Neural cell (in vitro differentiated cells): ENCODE measurements at regions not wholly inside any gene's neighbourhood (a gene's known extent, or its start where the extent isn't known, plus 50 kb on each side); places are given as distances from the start of the nearest gene placed in this dataset.

ENCODE experiments used
- H2AFZ ChIP-seq: fragments of 200-600, 300-800 bp; sonication (generic), shearing (Covaris generic); 2 replicates; pipeline ENCODE4 v1.6.0; 2014; ENCODE audit warnings: low read depth, mild to moderate bottlenecking, antibody characterized with exemption, low read length, moderate library complexity
- H3F3A ChIP-seq: fragments of 200-600 bp; shearing (Covaris generic); 2 replicates; pipeline ENCODE4 v1.6.1; 2016; ENCODE audit warnings: mild to moderate bottlenecking, moderate library complexity, mixed read lengths, antibody characterized with exemption, low read length; ENCODE audit not compliant: insufficient read depth, poor library complexity, severe bottlenecking
- H3K27ac ChIP-seq: fragments of 200-600, 300-800 bp; sonication (generic), shearing (Covaris generic); 2 replicates; pipeline ENCODE4 v1.5.1; 2014; ENCODE audit warnings: mild to moderate bottlenecking, low read length, moderate library complexity
- H3K27me3 ChIP-seq: fragments of 300-800, 200-600 bp; sonication (generic), shearing (Covaris generic); 2 replicates; pipeline ENCODE4 v1.6.0; 2014; ENCODE audit warnings: mild to moderate bottlenecking, low read depth, low read length, moderate library complexity; ENCODE audit not compliant: insufficient read depth
- H3K36me3 ChIP-seq: fragments of 300-800, 200-600 bp; sonication (generic), shearing (Covaris generic); 2 replicates; pipeline ENCODE4 v1.5.1; 2014; ENCODE audit warnings: mild to moderate bottlenecking, antibody characterized with exemption, low read length, moderate library complexity; ENCODE audit not compliant: insufficient read depth
- H3K4me2 ChIP-seq: fragments of 300-800, 200-600 bp; sonication (generic), shearing (Covaris generic); 2 replicates; pipeline ENCODE4 v1.6.0; 2014; ENCODE audit warnings: mild to moderate bottlenecking, low read length
- H3K4me3 ChIP-seq: fragments of 300-800, 200-600 bp; sonication (generic), shearing (Covaris generic); 2 replicates; pipeline ENCODE4 v1.5.1; 2014; ENCODE audit warnings: mild to moderate bottlenecking, low read length, moderate library complexity
- H3K79me2 ChIP-seq: fragments of 200-600 bp; shearing (Covaris generic); replicated peaks from 2 replicates; pipeline ENCODE4 v1.6.0; 2014; ENCODE audit warnings: mild to moderate bottlenecking, low read length, moderate library complexity; ENCODE audit not compliant: insufficient read depth
- H3K9ac ChIP-seq: fragments of 300-800, 200-600 bp; sonication (generic), shearing (Covaris generic); 2 replicates; pipeline ENCODE4 v1.6.1; 2016; ENCODE audit warnings: mild to moderate bottlenecking, low read length, mixed read lengths
- H3K9me2 ChIP-seq: fragments of 200-600 bp; shearing (Covaris generic); 2 replicates; pipeline ENCODE4 v1.6.1; 2016; ENCODE audit warnings: mild to moderate bottlenecking, low read length, mixed read lengths; ENCODE audit not compliant: insufficient read depth
- H3K9me3 ChIP-seq: fragments of 200-600, 300-800 bp; sonication (generic), shearing (Covaris generic); 2 replicates; pipeline ENCODE4 v1.6.1; 2016; ENCODE audit warnings: mild to moderate bottlenecking, mixed run types, low read length, moderate library complexity, mixed read lengths
- H4K20me1 ChIP-seq: fragments of 200-600 bp; shearing (Covaris generic); 2 replicates; pipeline ENCODE4 v1.6.1; 2016; ENCODE audit warnings: mild to moderate bottlenecking, mixed run types; ENCODE audit not compliant: insufficient read depth
- EP300 ChIP-seq: fragments of 450-650 bp; conservative IDR thresholded peaks from 2 replicates; pipeline ENCODE4 v1.6.1; 2014; ENCODE audit warnings: antibody characterized with exemption, mild to moderate bottlenecking, moderate library complexity; ENCODE audit not compliant: poor library complexity, severe bottlenecking
- EZH2 ChIP-seq: fragments of 200-600, 300-800 bp; shearing (Covaris generic), sonication (generic); IDR thresholded peaks from 2 replicates; pipeline ENCODE4 v1.6.1; 2014; ENCODE audit warnings: antibody characterized with exemption, low read length, borderline replicate concordance, mild to moderate bottlenecking; ENCODE audit not compliant: insufficient read depth, poor library complexity, severe bottlenecking
- MXI1 ChIP-seq: fragments of 450-650 bp; conservative IDR thresholded peaks from 2 replicates; pipeline ENCODE4 v1.6.1; 2014; ENCODE audit warnings: antibody characterized with exemption, mild to moderate bottlenecking; ENCODE audit not compliant: poor library complexity, severe bottlenecking
- POLR2AphosphoS5 ChIP-seq: IDR thresholded peaks from 2 replicates; pipeline ENCODE4 v1.6.1; 2012
- RAD21 ChIP-seq: fragments of 450-650 bp; conservative IDR thresholded peaks from 2 replicates; pipeline ENCODE4 v1.6.1; 2014; ENCODE audit warnings: antibody characterized with exemption, mild to moderate bottlenecking, moderate library complexity
- SMC3 ChIP-seq: fragments of 450-650 bp; conservative IDR thresholded peaks from 2 replicates; pipeline ENCODE4 v1.6.1; 2014; ENCODE audit warnings: antibody characterized with exemption, mild to moderate bottlenecking, moderate library complexity; ENCODE audit not compliant: poor library complexity
- TAF1 ChIP-seq: IDR thresholded peaks from 2 replicates; pipeline ENCODE4 v1.6.1; 2012; ENCODE audit warnings: low read depth
- TF ChIP-seq, protein P1 (sequence below): IDR thresholded peaks from 2 replicates; pipeline ENCODE4 v1.6.1; 2012; ENCODE audit warnings: borderline replicate concordance
- TF ChIP-seq, protein P2 (sequence below): fragments of 450-650 bp; IDR thresholded peaks from 2 replicates; pipeline ENCODE4 v1.5.1; 2014; ENCODE audit warnings: antibody characterized with exemption, mild to moderate bottlenecking, moderate library complexity; ENCODE audit not compliant: poor library complexity, severe bottlenecking

DNA sequence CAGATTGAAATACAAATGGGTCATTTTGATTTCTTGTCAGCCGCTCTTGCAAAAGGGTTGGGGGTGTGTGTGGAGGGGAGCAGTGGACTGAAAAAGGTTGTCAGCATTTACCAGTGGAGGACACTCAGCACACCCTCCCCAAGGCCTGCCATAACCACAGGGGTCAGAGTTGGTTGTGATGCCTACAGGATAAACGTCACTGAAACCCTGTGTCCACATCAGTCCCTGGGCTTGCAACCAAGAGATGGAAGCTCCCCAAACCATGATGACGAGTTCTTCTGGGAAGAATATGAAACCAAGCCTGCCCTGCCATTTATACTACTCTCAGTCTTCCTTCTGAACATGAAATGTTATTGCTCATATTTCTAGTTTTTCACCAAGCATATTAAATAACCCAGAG, 54.0 kb upstream of the UMPS start:
- no peaks in the 10 kb centered on the region for H3K9me3 ChIP-seq
- H4K20me1 ChIP-seq, result no peaks in the 10 kb centered on the region
- no peaks in the 10 kb centered on the region for H3F3A ChIP-seq
- H3K36me3 ChIP-seq, result peaks cover 11% of the 10 kb centered on the region
- no peaks in the 10 kb centered on the region for H3K27me3 ChIP-seq
- no peaks in the 10 kb centered on the region for H3K79me2 ChIP-seq
- no peaks in the 10 kb centered on the region for H3K9me2 ChIP-seq
- no peak overlapping the region for H3K27ac ChIP-seq
- no peak overlapping the region for H3K4me2 ChIP-seq
- H3K9ac ChIP-seq, result no peak overlapping the region
- H3K4me3 ChIP-seq, result no peak overlapping the region
- no peak overlapping the region for H2AFZ ChIP-seq
- TF ChIP-seq RAD21 (no peak), TAF1 (no peak), EP300 (no peak), MXI1 (no peak), POLR2AphosphoS5 (no peak), EZH2 (no peak), SMC3 (no peak)
- TF ChIP-seq, protein P1, sequence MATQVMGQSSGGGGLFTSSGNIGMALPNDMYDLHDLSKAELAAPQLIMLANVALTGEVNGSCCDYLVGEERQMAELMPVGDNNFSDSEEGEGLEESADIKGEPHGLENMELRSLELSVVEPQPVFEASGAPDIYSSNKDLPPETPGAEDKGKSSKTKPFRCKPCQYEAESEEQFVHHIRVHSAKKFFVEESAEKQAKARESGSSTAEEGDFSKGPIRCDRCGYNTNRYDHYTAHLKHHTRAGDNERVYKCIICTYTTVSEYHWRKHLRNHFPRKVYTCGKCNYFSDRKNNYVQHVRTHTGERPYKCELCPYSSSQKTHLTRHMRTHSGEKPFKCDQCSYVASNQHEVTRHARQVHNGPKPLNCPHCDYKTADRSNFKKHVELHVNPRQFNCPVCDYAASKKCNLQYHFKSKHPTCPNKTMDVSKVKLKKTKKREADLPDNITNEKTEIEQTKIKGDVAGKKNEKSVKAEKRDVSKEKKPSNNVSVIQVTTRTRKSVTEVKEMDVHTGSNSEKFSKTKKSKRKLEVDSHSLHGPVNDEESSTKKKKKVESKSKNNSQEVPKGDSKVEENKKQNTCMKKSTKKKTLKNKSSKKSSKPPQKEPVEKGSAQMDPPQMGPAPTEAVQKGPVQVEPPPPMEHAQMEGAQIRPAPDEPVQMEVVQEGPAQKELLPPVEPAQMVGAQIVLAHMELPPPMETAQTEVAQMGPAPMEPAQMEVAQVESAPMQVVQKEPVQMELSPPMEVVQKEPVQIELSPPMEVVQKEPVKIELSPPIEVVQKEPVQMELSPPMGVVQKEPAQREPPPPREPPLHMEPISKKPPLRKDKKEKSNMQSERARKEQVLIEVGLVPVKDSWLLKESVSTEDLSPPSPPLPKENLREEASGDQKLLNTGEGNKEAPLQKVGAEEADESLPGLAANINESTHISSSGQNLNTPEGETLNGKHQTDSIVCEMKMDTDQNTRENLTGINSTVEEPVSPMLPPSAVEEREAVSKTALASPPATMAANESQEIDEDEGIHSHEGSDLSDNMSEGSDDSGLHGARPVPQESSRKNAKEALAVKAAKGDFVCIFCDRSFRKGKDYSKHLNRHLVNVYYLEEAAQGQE, result no peak
- TF ChIP-seq, protein P2, sequence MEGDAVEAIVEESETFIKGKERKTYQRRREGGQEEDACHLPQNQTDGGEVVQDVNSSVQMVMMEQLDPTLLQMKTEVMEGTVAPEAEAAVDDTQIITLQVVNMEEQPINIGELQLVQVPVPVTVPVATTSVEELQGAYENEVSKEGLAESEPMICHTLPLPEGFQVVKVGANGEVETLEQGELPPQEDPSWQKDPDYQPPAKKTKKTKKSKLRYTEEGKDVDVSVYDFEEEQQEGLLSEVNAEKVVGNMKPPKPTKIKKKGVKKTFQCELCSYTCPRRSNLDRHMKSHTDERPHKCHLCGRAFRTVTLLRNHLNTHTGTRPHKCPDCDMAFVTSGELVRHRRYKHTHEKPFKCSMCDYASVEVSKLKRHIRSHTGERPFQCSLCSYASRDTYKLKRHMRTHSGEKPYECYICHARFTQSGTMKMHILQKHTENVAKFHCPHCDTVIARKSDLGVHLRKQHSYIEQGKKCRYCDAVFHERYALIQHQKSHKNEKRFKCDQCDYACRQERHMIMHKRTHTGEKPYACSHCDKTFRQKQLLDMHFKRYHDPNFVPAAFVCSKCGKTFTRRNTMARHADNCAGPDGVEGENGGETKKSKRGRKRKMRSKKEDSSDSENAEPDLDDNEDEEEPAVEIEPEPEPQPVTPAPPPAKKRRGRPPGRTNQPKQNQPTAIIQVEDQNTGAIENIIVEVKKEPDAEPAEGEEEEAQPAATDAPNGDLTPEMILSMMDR, result no peak

DNA sequence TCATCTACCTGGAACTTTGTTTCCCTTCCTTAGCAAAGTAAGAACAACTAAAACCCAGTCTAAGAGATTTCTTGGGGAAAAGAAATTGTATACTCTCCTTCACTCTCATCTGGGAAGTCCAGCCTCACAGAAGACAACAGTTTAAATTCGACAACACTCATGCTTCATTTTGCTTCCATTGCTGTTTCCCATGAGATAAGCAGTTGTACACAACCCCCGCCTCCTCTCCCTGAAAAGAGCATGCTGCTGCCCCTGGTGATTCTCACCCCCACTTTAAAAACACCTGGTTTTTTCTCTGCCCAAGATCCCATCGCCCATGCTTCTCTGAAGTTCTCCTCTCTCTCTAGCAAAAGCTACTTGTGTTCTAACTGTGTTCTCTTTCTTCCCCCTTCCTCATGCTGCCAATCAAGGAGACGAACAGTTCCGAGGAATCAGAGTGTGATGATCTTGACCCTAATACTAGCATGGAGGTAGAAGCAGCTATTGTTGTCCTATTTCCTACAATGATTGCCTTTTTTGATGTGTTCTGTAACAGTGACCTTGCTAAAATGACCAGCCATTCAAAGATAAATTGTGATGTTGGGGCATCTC, 51.1 kb upstream of the UMPS start:
- Histone ChIP-seq H3K27ac (no peak overlapping the region), H2AFZ (no peak overlapping the region), H3K27me3 (no peaks in the 10 kb centered on the region), H3K4me3 (no peak overlapping the region), H4K20me1 (no peaks in the 10 kb centered on the region), H3K9me2 (no peaks in the 10 kb centered on the region), H3K9ac (no peak overlapping the region), H3F3A (no peaks in the 10 kb centered on the region), H3K79me2 (no peaks in the 10 kb centered on the region), H3K36me3 (peaks cover 6% of the 10 kb centered on the region), H3K4me2 (no peak overlapping the region), H3K9me3 (no peaks in the 10 kb centered on the region)
- TF ChIP-seq MXI1 (no peak), SMC3 (no peak), TAF1 (no peak), EP300 (no peak), RAD21 (no peak), POLR2AphosphoS5 (no peak), EZH2 (no peak)
- TF ChIP-seq, protein P1, result no peak
- TF ChIP-seq, protein P2, result no peak
